K562 (cell line): ENCODE measurements at regions not wholly inside any gene's neighbourhood (a gene's known extent, or its start where the extent isn't known, plus 50 kb on each side); places are given as distances from the start of the nearest gene placed in this dataset.
A peak's percentile ranks its signal among the peaks of the same experiment; 100 is the strongest.

Source experiments
- ARID1B ChIP-seq: fragments of 450-650 bp; IDR thresholded peaks from 2 replicates; pipeline ENCODE4 v1.6.1; 2016; ENCODE audit warnings: antibody characterized with exemption, mild to moderate bottlenecking, inconsistent platforms
- BRD9 ChIP-seq: fragments of 450-650 bp; IDR thresholded peaks from 2 replicates; pipeline ENCODE4 v1.6.1; 2018; ENCODE audit warnings: low read depth; ENCODE audit not compliant: partially characterized antibody
- CBFA2T2 ChIP-seq: fragments of 450-650 bp; conservative IDR thresholded peaks from 2 replicates; pipeline ENCODE4 v1.6.1; 2017; ENCODE audit warnings: mild to moderate bottlenecking
- DPF2 ChIP-seq: fragments of 450-650 bp; IDR thresholded peaks from 2 replicates; pipeline ENCODE4 v1.6.1; 2016
- ESRRA ChIP-seq: fragments of 450-650 bp; IDR thresholded peaks from 2 replicates; pipeline ENCODE4 v1.6.1; 2014; ENCODE audit warnings: low read depth, mild to moderate bottlenecking, moderate library complexity, borderline replicate concordance
- FUS ChIP-seq: fragments of 200-400 bp; formaldehyde crosslinking; optimal IDR thresholded peaks from 2 replicates; pipeline ENCODE3; 2017; ENCODE audit warnings: low read depth, low read length
- GATAD2B ChIP-seq: fragments of 450-650 bp; IDR thresholded peaks from 2 replicates; pipeline ENCODE4 v1.6.1; 2017; ENCODE audit warnings: mild to moderate bottlenecking, borderline replicate concordance
- HOMEZ ChIP-seq: fragments of 250-450 bp; sonication (Bioruptor Pico); IDR thresholded peaks from 2 replicates; pipeline ENCODE4 v1.4.0; 2020; ENCODE audit warnings: mild to moderate bottlenecking, moderate library complexity
- JUND ChIP-seq, 2 experiments: IDR thresholded peaks; 2 replicates in 1 of 2; 3 replicates in 1 of 2; pipeline ENCODE4 v1.6.1; 2011; ENCODE audit warnings: borderline replicate concordance in 2 of 2, low read depth in 2 of 2, low read length in 2 of 2, improper control_type of control experiment in 1 of 2, missing biosample characterization in 1 of 2, missing genetic modification characterization in 1 of 2, missing genetic modification reagents in 1 of 2
- KDM1A ChIP-seq, 2 experiments: fragments of 450-650 bp; IDR thresholded peaks; 2 replicates each; pipeline ENCODE4 v1.6.1; 2016; ENCODE audit warnings: mild to moderate bottlenecking in 2 of 2
- MEIS2 ChIP-seq: fragments of 450-650 bp; IDR thresholded peaks from 2 replicates; pipeline ENCODE4 v1.6.1; 2014; ENCODE audit warnings: mild to moderate bottlenecking; ENCODE audit not compliant: partially characterized antibody
- NCOA1 ChIP-seq: fragments of 450-650 bp; IDR thresholded peaks from 2 replicates; pipeline ENCODE4 v1.6.1; 2016; ENCODE audit warnings: low read depth
- NCOA2 ChIP-seq, 2 experiments: fragments of 450-650 bp; IDR thresholded peaks; 2 replicates each; pipeline ENCODE4 v1.6.1; 2018; ENCODE audit warnings: mild to moderate bottlenecking in 2 of 2, moderate library complexity in 1 of 2; ENCODE audit not compliant: partially characterized antibody in 2 of 2
- PKNOX1 ChIP-seq: fragments of 450-650 bp; IDR thresholded peaks from 2 replicates; pipeline ENCODE4 v1.6.1; 2016
- PYGO2 ChIP-seq: fragments of 450-650 bp; IDR thresholded peaks from 2 replicates; pipeline ENCODE4 v1.6.1; 2016; ENCODE audit warnings: mild to moderate bottlenecking, missing genetic modification characterization, moderate library complexity, missing compliant biosample characterization
- RCOR1 ChIP-seq, 2 experiments: IDR thresholded peaks; 2 replicates each; pipeline ENCODE4 v1.6.1; 2012; ENCODE audit warnings: low read depth in 2 of 2, low read length in 2 of 2, borderline replicate concordance in 1 of 2, improper control_type of control experiment in 1 of 2
- SMARCE1 ChIP-seq: fragments of 450-650 bp; IDR thresholded peaks from 2 replicates; pipeline ENCODE4 v1.7.1; 2016; ENCODE audit warnings: mild to moderate bottlenecking
- SNIP1 ChIP-seq: fragments of 450-650 bp; IDR thresholded peaks from 2 replicates; pipeline ENCODE4 v1.7.1; 2017; ENCODE audit warnings: low read depth, mild to moderate bottlenecking
- SRSF9 ChIP-seq: fragments of 200-400 bp; formaldehyde crosslinking; IDR thresholded peaks from 2 replicates; pipeline ENCODE4 v1.6.1; 2017; ENCODE audit warnings: low read depth, low read length, borderline replicate concordance
- TAF1 ChIP-seq: IDR thresholded peaks from 2 replicates; pipeline ENCODE4 v1.6.1; 2011; ENCODE audit warnings: mild to moderate bottlenecking, low read length, moderate library complexity; ENCODE audit not compliant: insufficient read depth, control insufficient read depth, severe bottlenecking; ENCODE audit errors: extremely low read depth
- TAL1 ChIP-seq: fragments of 450-650 bp; IDR thresholded peaks from 2 replicates; pipeline ENCODE4 v1.6.1; 2016; ENCODE audit warnings: mild to moderate bottlenecking
- TBL1XR1 ChIP-seq, 2 experiments: IDR thresholded peaks; 2 replicates each; pipeline ENCODE4 v1.6.1; 2012; ENCODE audit warnings: improper control_type of control experiment in 2 of 2, low read length in 2 of 2, mild to moderate bottlenecking in 1 of 2
- TSHZ1 ChIP-seq: fragments of 250-450 bp; sonication (Bioruptor Pico); IDR thresholded peaks from 2 replicates; pipeline ENCODE4 v1.4.0; 2020; ENCODE audit warnings: mild to moderate bottlenecking, moderate library complexity
- U2AF1 ChIP-seq: fragments of 200-400 bp; formaldehyde crosslinking; optimal IDR thresholded peaks from 2 replicates; pipeline ENCODE3; 2017; ENCODE audit warnings: mild to moderate bottlenecking, low read depth, low read length, moderate library complexity
- ZNF41 ChIP-seq: fragments of 250-450 bp; sonication (Bioruptor Pico); conservative IDR thresholded peaks from 2 replicates; pipeline ENCODE4 v1.4.0; 2020; ENCODE audit warnings: mild to moderate bottlenecking

GRCh38 chr3:193851428-193851847 lies 258.4 kb downstream of the OPA1 start (continued):
- TF ChIP-seq ESRRA (peak; percentile 61; the same call in 1 of the 2 replicates), PYGO2 (tag) (0 out of 2 replicates have a peak, but pooled peaks have one; percentile 10), BRD9 (peak; percentile 99), FUS (no peak), SNIP1 (no peak), KDM1A (IDR thresholded peaks at IDR 0.05) (peak; percentile 76 to 82), HOMEZ (CRISPR knock-in tag) (no peak), NCOA2 (IDR thresholded peaks at IDR 0.05; ENCODE audit: partially characterized antibody in 2 of 2) (peak in 1 of 2 experiments; percentile 0), U2AF1 (no peak), TAL1 (no peak), RCOR1 (IDR thresholded peaks at IDR 0.05; ENCODE audit: borderline replicate concordance in 1 of 2, low read depth in 2 of 2, low read length in 2 of 2) (peak in 1 of 2 experiments; percentile 63; a peak in 1 of 4 replicates), MEIS2 (peak; percentile 50), PKNOX1 (no peak), ARID1B (peak; percentile 53), SMARCE1 (peak; percentile 24; the same call in 1 of the 2 replicates), SRSF9 (no peak), TSHZ1 (no peak), TAF1 (no peak), NCOA1 (no peak), GATAD2B (0 out of 2 replicates have a peak, but pooled peaks have one; percentile 38), DPF2 (peak; percentile 57; the same call in 1 of the 2 replicates), JUND (IDR thresholded peaks at IDR 0.05; ENCODE audit: borderline replicate concordance, low read depth, low read length) (0 out of 2 replicates have a peak, but pooled peaks have one; percentile 6), JUND (tag; IDR thresholded peaks at IDR 0.05; ENCODE audit: borderline replicate concordance, low read depth, low read length) (peak; percentile 29; the same call in 1 of the 3 replicates), CBFA2T2 (0 out of 2 replicates have a peak, but pooled peaks have one; percentile 19), TBL1XR1 (IDR thresholded peaks at IDR 0.05; ENCODE audit: low read length in 2 of 2) (peak in 1 of 2 experiments; percentile 54; a peak in 1 of 4 replicates), ZNF41 (CRISPR knock-in tag) (0 out of 2 replicates have a peak, but pooled peaks have one; percentile 25)
